Endodermal cell (in vitro differentiated cells): ENCODE measurements at regions not wholly inside any gene's neighbourhood (a gene's known extent, or its start where the extent isn't known, plus 50 kb on each side); places are given as distances from the start of the nearest gene placed in this dataset.
A peak's percentile ranks its signal among the peaks of the same experiment; 100 is the strongest.

Source experiments
- DNase-seq: peaks from one replicate; pipeline ENCODE4 v3.0.0-alpha.2; 2017
- H3K27ac ChIP-seq: 2 replicates; pipeline ENCODE4 v1.5.1; 2013; ENCODE audit warnings: mild to moderate bottlenecking, low read depth, low read length, moderate library complexity
- H3K27me3 ChIP-seq: 2 replicates; pipeline ENCODE4 v1.6.1; 2013; ENCODE audit warnings: mild to moderate bottlenecking, low read length, moderate library complexity; ENCODE audit not compliant: insufficient read depth, control insufficient read depth, poor library complexity, severe bottlenecking
- H3K36me3 ChIP-seq: 2 replicates; pipeline ENCODE4 v1.7.0; 2013; ENCODE audit warnings: mild to moderate bottlenecking, low read length, moderate library complexity; ENCODE audit not compliant: control insufficient read depth, insufficient read depth
- H3K4me1 ChIP-seq: one replicate; pipeline ENCODE4 v1.7.0; 2013; ENCODE audit warnings: low read length; ENCODE audit not compliant: control insufficient read depth, insufficient read depth
- H3K4me3 ChIP-seq: 2 replicates; pipeline ENCODE4 v1.5.1; 2013; ENCODE audit warnings: mild to moderate bottlenecking, low read length, moderate library complexity
- H3K9ac ChIP-seq: 2 replicates; pipeline ENCODE4 v1.6.1; 2013; ENCODE audit warnings: mild to moderate bottlenecking, low read length, moderate library complexity; ENCODE audit not compliant: poor library complexity, severe bottlenecking; ENCODE audit errors: extremely low read depth
- H3K9me3 ChIP-seq: 2 replicates; pipeline ENCODE4 v1.6.1; 2013; ENCODE audit warnings: mild to moderate bottlenecking, low read length, moderate library complexity; ENCODE audit not compliant: control insufficient read depth
- H3K27ac Mint-ChIP-seq: 2 replicates; pipeline ENCODE4 v1.8.0; 2020; ENCODE audit warnings: mixed read lengths
- H3K27me3 Mint-ChIP-seq: 2 replicates; pipeline ENCODE4 v1.8.0; 2021; ENCODE audit warnings: mild to moderate bottlenecking, mixed read lengths; ENCODE audit not compliant: insufficient read depth
- H3K36me3 Mint-ChIP-seq: 2 replicates; pipeline ENCODE4 v1.8.0; 2020; ENCODE audit warnings: low read depth, mixed read lengths
- H3K4me1 Mint-ChIP-seq: 2 replicates; pipeline ENCODE4 v1.8.0; 2020; ENCODE audit warnings: mixed read lengths
- H3K4me3 Mint-ChIP-seq: 2 replicates; pipeline ENCODE4 v1.8.0; 2020; ENCODE audit warnings: mild to moderate bottlenecking, moderate library complexity, mixed read lengths
- H3K9me3 Mint-ChIP-seq: 2 replicates; pipeline ENCODE4 v1.8.0; 2020; ENCODE audit warnings: mild to moderate bottlenecking, mixed read lengths
- CTCF ChIP-seq: fragments of 200-600 bp; sonication (generic); conservative IDR thresholded peaks from 2 replicates; pipeline ENCODE4 v1.5.0; 2021; ENCODE audit warnings: antibody characterized with exemption, mild to moderate bottlenecking
- WGBS, 2 experiments: methylation state at CpG; one replicate each; pipeline versions ENCODE4 v1.1.5 to v1.1.7; 2013; ENCODE audit warnings: missing lambda C conversion rate in 2 of 2, mixed read lengths in 1 of 2; ENCODE audit not compliant: insufficient coverage in 1 of 2, insufficient read length in 1 of 2; 5-methylcytosine and 5-hydroxymethylcytosine counted together

GRCh38 chr2:142325870-142326269 lies 195.1 kb upstream of the LRP1B start:
- Mint-ChIP-seq H3K36me3 (no peaks in the 10 kb centered on the region), H3K4me1 (peaks cover 12% of the 10 kb centered on the region), H3K27me3 (no peaks in the 10 kb centered on the region), H3K9me3 (peaks cover 4% of the 10 kb centered on the region), H3K27ac (no peak overlapping the region), H3K4me3 (no peak overlapping the region)
- H3K9me3 ChIP-seq = peaks cover 1% of the 10 kb centered on the region
- DNase-seq = no peak
- no peak overlapping the region for H3K4me3 ChIP-seq
- no peaks in the 10 kb centered on the region for H3K36me3 ChIP-seq
- H3K27me3 ChIP-seq = no peaks in the 10 kb centered on the region
- H3K27ac ChIP-seq = no peak overlapping the region
- TF ChIP-seq CTCF = no peak
- peaks cover 6% of the 10 kb centered on the region for H3K4me1 ChIP-seq
- no peak overlapping the region for H3K9ac ChIP-seq

- no peak for TF ChIP-seq CTCF
Observed at GRCh38 chr2:142323206-142323605, 192.4 kb upstream of the LRP1B start.

GRCh38 chr2:142321706-142322280 lies 191.0 kb upstream of the LRP1B start:
- Mint-ChIP-seq H3K36me3 (no peaks in the 10 kb centered on the region), H3K9me3 (peaks cover 12% of the 10 kb centered on the region), H3K4me1 (peaks cover 12% of the 10 kb centered on the region), H3K27ac (no peak overlapping the region), H3K27me3 (no peaks in the 10 kb centered on the region), H3K4me3 (no peak overlapping the region)
- Histone ChIP-seq H3K4me3 (no peak overlapping the region), H3K9me3 (peaks cover 11% of the 10 kb centered on the region), H3K9ac (no peak overlapping the region), H3K27me3 (no peaks in the 10 kb centered on the region), H3K36me3 (no peaks in the 10 kb centered on the region), H3K4me1 (peaks cover 6% of the 10 kb centered on the region), H3K27ac (no peak overlapping the region)
- WGBS, 2 experiments = 86 to 87% methylated on average over 1 of the region's 1 CpG
- no peak for TF ChIP-seq CTCF
- no peak for DNase-seq

More at GRCh38 chr2:142323206-142323605, 192.4 kb upstream of the LRP1B start:
- H3K9me3 Mint-ChIP-seq = peaks cover 12% of the 10 kb centered on the region
- Histone ChIP-seq H3K9ac (no peak overlapping the region), H3K4me1 (peaks cover 6% of the 10 kb centered on the region), H3K36me3 (no peaks in the 10 kb centered on the region), H3K27me3 (no peaks in the 10 kb centered on the region), H3K4me3 (peak overlapping the region; percentile 29), H3K9me3 (peaks cover 11% of the 10 kb centered on the region), H3K27ac (no peak overlapping the region)
- no peak for DNase-seq
- WGBS, 2 experiments = 84 to 100% methylated on average over 1 of the region's 1 CpG
- H3K36me3 Mint-ChIP-seq = no peaks in the 10 kb centered on the region
- H3K4me1 Mint-ChIP-seq = peaks cover 12% of the 10 kb centered on the region
- no peaks in the 10 kb centered on the region for H3K27me3 Mint-ChIP-seq
- H3K27ac Mint-ChIP-seq = peak overlapping the region; percentile 65
- H3K4me3 Mint-ChIP-seq = no peak overlapping the region
